Karpas-422 (cell line): ENCODE measurements at regions not wholly inside any gene's neighbourhood (a gene's known extent, or its start where the extent isn't known, plus 50 kb on each side); places are given as distances from the start of the nearest gene placed in this dataset.

Source experiments
- DNase-seq: peaks from one replicate; pipeline ENCODE4 v3.0.0-alpha.2; 2015
- H2AFZ ChIP-seq: fragments of 200-600 bp; sonication (generic); 2 replicates; pipeline ENCODE4 v1.6.1; 2014; ENCODE audit warnings: antibody characterized with exemption, low read length, mixed read lengths
- H3K27ac ChIP-seq: fragments of 200-600 bp; sonication (generic); 2 replicates; pipeline ENCODE4 v1.5.1; 2014; ENCODE audit warnings: mild to moderate bottlenecking, low read length, moderate library complexity
- H3K27me3 ChIP-seq: fragments of 200-600 bp; sonication (generic); 2 replicates; pipeline ENCODE4 v1.6.1; 2014; ENCODE audit warnings: low read length, mixed read lengths
- H3K36me3 ChIP-seq: fragments of 200-600 bp; sonication (generic); 2 replicates; pipeline ENCODE4 v1.6.1; 2014; ENCODE audit warnings: low read length, mixed read lengths; ENCODE audit not compliant: insufficient read depth
- H3K4me1 ChIP-seq: fragments of 200-600 bp; sonication (generic); 2 replicates; pipeline ENCODE4 v1.6.1; 2014; ENCODE audit warnings: mild to moderate bottlenecking, low read length, mixed read lengths
- H3K4me2 ChIP-seq: fragments of 200-600 bp; sonication (generic); 2 replicates; pipeline ENCODE4 v1.6.1; 2014; ENCODE audit warnings: low read length, low read depth, mild to moderate bottlenecking; ENCODE audit not compliant: poor library complexity, severe bottlenecking
- H3K4me3 ChIP-seq: fragments of 200-600 bp; sonication (generic); 2 replicates; pipeline ENCODE4 v1.5.1; 2014; ENCODE audit warnings: mild to moderate bottlenecking, antibody characterized with exemption, low read length, mixed read lengths
- H3K79me2 ChIP-seq: fragments of 200-600 bp; sonication (generic); 2 replicates; pipeline ENCODE4 v1.6.1; 2014; ENCODE audit warnings: mild to moderate bottlenecking, low read length, mixed read lengths
- H3K9ac ChIP-seq: fragments of 200-600 bp; sonication (generic); 2 replicates; pipeline ENCODE4 v1.6.0; 2014; ENCODE audit warnings: low read length
- H3K9me2 ChIP-seq: fragments of 200-600 bp; sonication (generic), shearing (Covaris generic); replicated peaks from 2 replicates; pipeline ENCODE4 v1.6.0; 2014; ENCODE audit warnings: mild to moderate bottlenecking, low read length, moderate library complexity; ENCODE audit not compliant: insufficient read depth
- H3K9me3 ChIP-seq: fragments of 300-700, 200-600 bp; sonication (generic); 2 replicates; pipeline ENCODE4 v1.6.1; 2014; ENCODE audit warnings: low read length, mixed read lengths
- H4K20me1 ChIP-seq: fragments of 200-600 bp; sonication (generic); 2 replicates; pipeline ENCODE4 v1.6.1; 2014; ENCODE audit warnings: mild to moderate bottlenecking, antibody characterized with exemption, low read length, low read depth; ENCODE audit not compliant: insufficient read depth

GRCh38 chr11:115950660-115951059, 446.4 kb upstream of the CADM1 start:
- Histone ChIP-seq H3K9me2 (no peaks in the 10 kb centered on the region), H3K79me2 (no peaks in the 10 kb centered on the region), H3K36me3 (no peaks in the 10 kb centered on the region), H3K27ac (no peak overlapping the region), H3K27me3 (no peaks in the 10 kb centered on the region), H2AFZ (no peak overlapping the region), H3K9me3 (no peaks in the 10 kb centered on the region), H4K20me1 (no peaks in the 10 kb centered on the region), H3K4me2 (no peak overlapping the region), H3K9ac (no peak overlapping the region), H3K4me1 (no peaks in the 10 kb centered on the region), H3K4me3 (no peak overlapping the region)
- no peak for DNase-seq

GRCh38 chr11:115944596-115944995, 440.4 kb upstream of the CADM1 start:
- Histone ChIP-seq H3K4me1 (peaks cover 4% of the 10 kb centered on the region; the same call in 1 of the 2 replicates), H3K9me3 (no peaks in the 10 kb centered on the region), H3K79me2 (no peaks in the 10 kb centered on the region), H3K36me3 (no peaks in the 10 kb centered on the region), H3K4me2 (no peak overlapping the region), H3K27ac (no peak overlapping the region), H3K9ac (no peak overlapping the region), H3K27me3 (no peaks in the 10 kb centered on the region), H4K20me1 (no peaks in the 10 kb centered on the region), H3K4me3 (no peak overlapping the region), H3K9me2 (no peaks in the 10 kb centered on the region), H2AFZ (no peak overlapping the region)
- DNase-seq = no peak

- no peak overlapping the region for H3K27ac ChIP-seq
- H3K4me3 ChIP-seq = no peak overlapping the region
- peaks cover 4% of the 10 kb centered on the region; the same call in 1 of the 2 replicates for H3K4me1 ChIP-seq
- no peaks in the 10 kb centered on the region for H3K36me3 ChIP-seq
- no peak overlapping the region for H3K4me2 ChIP-seq
- H3K9me3 ChIP-seq = no peaks in the 10 kb centered on the region
- H3K9me2 ChIP-seq = no peaks in the 10 kb centered on the region
- H4K20me1 ChIP-seq = no peaks in the 10 kb centered on the region
- DNase-seq = no peak
- H3K9ac ChIP-seq = no peak overlapping the region
- H3K79me2 ChIP-seq = no peaks in the 10 kb centered on the region
- no peaks in the 10 kb centered on the region for H3K27me3 ChIP-seq
- H2AFZ ChIP-seq = no peak overlapping the region
Measured at GRCh38 chr11:115942011-115942410, 437.8 kb upstream of the CADM1 start.

GRCh38 chr11:115941481-115941993, 437.3 kb upstream of the CADM1 start:
- Histone ChIP-seq H3K27ac (no peak overlapping the region), H3K27me3 (no peaks in the 10 kb centered on the region), H3K9ac (no peak overlapping the region), H3K4me2 (no peak overlapping the region), H4K20me1 (no peaks in the 10 kb centered on the region), H3K36me3 (no peaks in the 10 kb centered on the region), H3K4me1 (peaks cover 4% of the 10 kb centered on the region; the same call in 1 of the 2 replicates), H2AFZ (no peak overlapping the region), H3K79me2 (no peaks in the 10 kb centered on the region), H3K9me3 (no peaks in the 10 kb centered on the region), H3K4me3 (no peak overlapping the region), H3K9me2 (no peaks in the 10 kb centered on the region)
- DNase-seq = no peak

GRCh38 chr11:115941044-115941443, 436.8 kb upstream of the CADM1 start:
- Histone ChIP-seq H3K9me3 (no peaks in the 10 kb centered on the region), H3K4me3 (no peak overlapping the region), H2AFZ (no peak overlapping the region), H3K4me2 (no peak overlapping the region), H3K36me3 (no peaks in the 10 kb centered on the region), H3K9ac (no peak overlapping the region), H4K20me1 (no peaks in the 10 kb centered on the region), H3K9me2 (no peaks in the 10 kb centered on the region), H3K79me2 (no peaks in the 10 kb centered on the region), H3K27me3 (no peaks in the 10 kb centered on the region), H3K4me1 (peaks cover 4% of the 10 kb centered on the region; the same call in 1 of the 2 replicates), H3K27ac (no peak overlapping the region)
- DNase-seq = no peak

- Histone ChIP-seq H3K9me2 (no peaks in the 10 kb centered on the region), H3K79me2 (no peaks in the 10 kb centered on the region), H3K9ac (no peak overlapping the region), H3K4me3 (no peak overlapping the region), H3K4me2 (no peak overlapping the region), H3K9me3 (no peaks in the 10 kb centered on the region), H3K36me3 (no peaks in the 10 kb centered on the region), H3K27ac (no peak overlapping the region), H2AFZ (no peak overlapping the region), H3K4me1 (peaks cover 2% of the 10 kb centered on the region; the same call in 1 of the 2 replicates), H3K27me3 (no peaks in the 10 kb centered on the region), H4K20me1 (no peaks in the 10 kb centered on the region)
- no peak for DNase-seq
Measured at GRCh38 chr11:115939731-115940421, 435.7 kb upstream of the CADM1 start.

GRCh38 chr11:115939104-115939730, 435.0 kb upstream of the CADM1 start:
- Histone ChIP-seq H3K9ac (no peak overlapping the region), H3K4me2 (no peak overlapping the region), H3K9me3 (no peaks in the 10 kb centered on the region), H3K27me3 (no peaks in the 10 kb centered on the region), H3K9me2 (no peaks in the 10 kb centered on the region), H3K4me1 (no peaks in the 10 kb centered on the region), H4K20me1 (no peaks in the 10 kb centered on the region), H3K4me3 (no peak overlapping the region), H3K27ac (no peak overlapping the region), H3K79me2 (no peaks in the 10 kb centered on the region), H2AFZ (no peak overlapping the region), H3K36me3 (no peaks in the 10 kb centered on the region)
- DNase-seq = no peak

GRCh38 chr11:115933564-115933963, 429.3 kb upstream of the CADM1 start:
- no peak overlapping the region for H3K27ac ChIP-seq
- H3K9me3 ChIP-seq = no peaks in the 10 kb centered on the region
- peaks cover 22% of the 10 kb centered on the region for H3K4me1 ChIP-seq
- no peaks in the 10 kb centered on the region for H3K27me3 ChIP-seq
- DNase-seq = no peak
- no peaks in the 10 kb centered on the region for H4K20me1 ChIP-seq
- H3K79me2 ChIP-seq = no peaks in the 10 kb centered on the region
- H3K36me3 ChIP-seq = no peaks in the 10 kb centered on the region
- H3K4me2 ChIP-seq = no peak overlapping the region
- H3K9me2 ChIP-seq = no peaks in the 10 kb centered on the region
- no peak overlapping the region for H2AFZ ChIP-seq
- H3K9ac ChIP-seq = no peak overlapping the region
- H3K4me3 ChIP-seq = no peak overlapping the region
